ENCODE measurements at regions not wholly inside any gene's neighbourhood (a gene's known extent, or its start where the extent isn't known, plus 50 kb on each side); places are given as distances from the start of the nearest gene placed in this dataset.

DNA sequence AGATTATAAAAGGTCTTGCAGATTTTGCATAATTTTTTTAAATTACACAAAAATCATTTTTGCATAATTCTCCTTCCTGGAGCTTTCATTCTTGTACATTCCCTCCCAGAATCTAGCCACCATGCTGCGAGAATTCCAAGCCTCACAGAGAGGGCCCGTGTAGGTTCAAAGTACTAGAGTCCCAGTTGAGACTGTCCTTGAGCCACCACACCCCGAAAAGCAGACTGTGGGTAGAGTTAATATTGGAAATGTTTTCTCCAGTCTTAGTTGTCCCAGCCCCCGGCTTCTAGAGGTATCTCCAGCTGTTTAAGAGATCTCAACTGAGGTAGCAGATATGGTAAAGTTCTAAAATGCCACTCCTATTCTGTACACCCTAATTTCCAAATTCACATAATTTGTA is 407.3 kb upstream of the ANO3 start:
- Mint-ChIP-seq H3K36me3 (no peaks in the 10 kb centered on the region), H3K27ac (no peak overlapping the region), H3K4me3 (no peak overlapping the region), H3K9me3 (peaks cover 6 to 40% (median 8%) of the 10 kb centered on the region in 7 donors), H3K27me3 (no peaks in the 10 kb centered on the region), H3K4me1 (no peaks in the 10 kb centered on the region)
- H3K36me3 ChIP-seq (ENCODE audit: control insufficient read depth, insufficient read depth, low read length) = no peaks in the 10 kb centered on the region
- no peak overlapping the region for H3K27ac ChIP-seq (ENCODE audit: insufficient read depth, low read length, poor library complexity, severe bottlenecking)
- ATAC-seq (ENCODE audit: low read depth in 2 of 2) = no peak
- H3K27me3 ChIP-seq (ENCODE audit: control insufficient read depth, insufficient read depth, low read length) = no peaks in the 10 kb centered on the region
- DNase-seq = no peak
- peaks cover 2 to 11% of the 10 kb centered on the region in 2 experiments for H3K9me3 ChIP-seq (ENCODE audit: control insufficient read depth in 2 of 2, low read length in 2 of 2)
- H3K4me1 ChIP-seq (ENCODE audit: control insufficient read depth, insufficient read depth, low read length, poor library complexity, severe bottlenecking) = no peaks in the 10 kb centered on the region
- no peak overlapping the region for H3K4me3 ChIP-seq (ENCODE audit: low read depth, low read length)

- H3K4me3 ChIP-seq (ENCODE audit: low read depth, low read length) = no peak overlapping the region
- no peaks in the 10 kb centered on the region for H3K4me1 ChIP-seq (ENCODE audit: control insufficient read depth, insufficient read depth, low read length, poor library complexity, severe bottlenecking)
- ATAC-seq (ENCODE audit: low read depth in 2 of 2) (no peak), DNase-seq (no peak)
- Mint-ChIP-seq H3K36me3 (no peaks in the 10 kb centered on the region), H3K9me3 (peaks cover 6 to 34% (median 7%) of the 10 kb centered on the region in 7 donors), H3K27ac (no peak overlapping the region), H3K4me3 (no peak overlapping the region), H3K4me1 (no peaks in the 10 kb centered on the region), H3K27me3 (no peaks in the 10 kb centered on the region)
- H3K27ac ChIP-seq (ENCODE audit: insufficient read depth, low read length, poor library complexity, severe bottlenecking) = no peak overlapping the region
- H3K36me3 ChIP-seq (ENCODE audit: control insufficient read depth, insufficient read depth, low read length) = no peaks in the 10 kb centered on the region
- H3K9me3 ChIP-seq (ENCODE audit: control insufficient read depth in 2 of 2, low read length in 2 of 2) = peaks cover 2 to 4% of the 10 kb centered on the region in 2 experiments
- H3K27me3 ChIP-seq (ENCODE audit: control insufficient read depth, insufficient read depth, low read length) = no peaks in the 10 kb centered on the region
Measured at GRCh38 chr11:25925359-25925758, 406.6 kb upstream of the ANO3 start.

DNA sequence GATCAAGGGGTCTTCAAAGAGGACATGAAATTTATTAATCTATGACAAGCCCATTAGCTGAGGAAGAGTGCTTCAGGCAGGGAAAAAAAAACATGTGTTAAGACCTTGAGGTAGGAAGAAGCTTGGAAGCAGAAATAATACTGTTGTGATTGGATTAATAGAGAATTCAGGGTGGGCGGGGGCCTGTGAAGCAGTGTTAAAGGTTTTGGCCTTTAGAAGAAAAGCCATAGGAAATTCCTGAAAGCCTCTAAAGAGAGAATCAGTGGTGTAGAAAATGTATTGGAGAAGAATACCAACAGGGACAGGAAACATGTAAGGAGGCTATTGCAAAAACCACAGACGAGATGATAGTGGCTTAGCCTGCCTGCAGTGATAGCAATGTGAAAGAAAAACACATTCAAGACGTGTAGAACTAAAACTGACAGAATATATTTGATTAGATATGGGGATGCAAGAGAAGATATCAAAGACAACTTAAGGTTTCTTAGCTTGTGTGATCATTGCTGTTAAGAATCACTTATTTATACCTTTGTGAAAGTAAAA is 404.4 kb upstream of the ANO3 start:
- Histone ChIP-seq H3K36me3 (ENCODE audit: control insufficient read depth, insufficient read depth, low read length) (no peaks in the 10 kb centered on the region), H3K4me3 (ENCODE audit: low read depth, low read length) (no peak overlapping the region), H3K27ac (ENCODE audit: insufficient read depth, low read length, poor library complexity, severe bottlenecking) (no peak overlapping the region), H3K9me3 (ENCODE audit: control insufficient read depth in 2 of 2, low read length in 2 of 2) (peaks cover 0 to 2% of the 10 kb centered on the region in 2 experiments), H3K4me1 (ENCODE audit: control insufficient read depth, insufficient read depth, low read length, poor library complexity, severe bottlenecking) (no peaks in the 10 kb centered on the region), H3K27me3 (ENCODE audit: control insufficient read depth, insufficient read depth, low read length) (no peaks in the 10 kb centered on the region)
- DNase-seq (no peak), ATAC-seq (ENCODE audit: low read depth in 2 of 2) (no peak)
- no peak overlapping the region for H3K27ac Mint-ChIP-seq
- no peaks in the 10 kb centered on the region for H3K4me1 Mint-ChIP-seq
- no peaks in the 10 kb centered on the region for H3K36me3 Mint-ChIP-seq
- H3K4me3 Mint-ChIP-seq = no peak overlapping the region
- no peaks in the 10 kb centered on the region for H3K27me3 Mint-ChIP-seq
- H3K9me3 Mint-ChIP-seq = peaks cover 2 to 35% (median 8%) of the 10 kb centered on the region in 7 donors

- H3K4me3 Mint-ChIP-seq = no peak overlapping the region
- Histone ChIP-seq H3K27ac (ENCODE audit: insufficient read depth, low read length, poor library complexity, severe bottlenecking) (no peak overlapping the region), H3K36me3 (ENCODE audit: control insufficient read depth, insufficient read depth, low read length) (no peaks in the 10 kb centered on the region), H3K9me3 (ENCODE audit: control insufficient read depth in 2 of 2, low read length in 2 of 2) (peaks cover 0 to 2% of the 10 kb centered on the region in 2 experiments), H3K4me3 (ENCODE audit: low read depth, low read length) (no peak overlapping the region), H3K4me1 (ENCODE audit: control insufficient read depth, insufficient read depth, low read length, poor library complexity, severe bottlenecking) (no peaks in the 10 kb centered on the region), H3K27me3 (ENCODE audit: control insufficient read depth, insufficient read depth, low read length) (no peaks in the 10 kb centered on the region)
- peaks cover 2 to 32% (median 6%) of the 10 kb centered on the region in 7 donors for H3K9me3 Mint-ChIP-seq
- H3K27me3 Mint-ChIP-seq = no peaks in the 10 kb centered on the region
- no peaks in the 10 kb centered on the region for H3K4me1 Mint-ChIP-seq
- H3K27ac Mint-ChIP-seq = no peak overlapping the region
- no peak for DNase-seq
- no peak for ATAC-seq (ENCODE audit: low read depth in 2 of 2)
- H3K36me3 Mint-ChIP-seq = no peaks in the 10 kb centered on the region
Measured at GRCh38 chr11:25928076-25928475, 403.9 kb upstream of the ANO3 start.

GRCh38 chr11:25938952-25939351 is 393.0 kb upstream of the ANO3 start:
- no peak overlapping the region for H3K4me3 Mint-ChIP-seq
- H3K27me3 Mint-ChIP-seq = no peaks in the 10 kb centered on the region
- Histone ChIP-seq H3K27ac (ENCODE audit: insufficient read depth, low read length, poor library complexity, severe bottlenecking) (no peak overlapping the region), H3K9me3 (ENCODE audit: control insufficient read depth in 2 of 2, low read length in 2 of 2) (peaks cover 0 to 11% of the 10 kb centered on the region in 2 experiments), H3K4me3 (ENCODE audit: low read depth, low read length) (no peak overlapping the region), H3K36me3 (ENCODE audit: control insufficient read depth, insufficient read depth, low read length) (no peaks in the 10 kb centered on the region), H3K4me1 (ENCODE audit: control insufficient read depth, insufficient read depth, low read length, poor library complexity, severe bottlenecking) (no peaks in the 10 kb centered on the region), H3K27me3 (ENCODE audit: control insufficient read depth, insufficient read depth, low read length) (no peaks in the 10 kb centered on the region)
- no peak for DNase-seq
- H3K36me3 Mint-ChIP-seq = no peaks in the 10 kb centered on the region
- H3K9me3 Mint-ChIP-seq = peaks cover 0 to 15% (median 3%) of the 10 kb centered on the region in 7 donors
- ATAC-seq (ENCODE audit: low read depth in 2 of 2) = no peak
- H3K27ac Mint-ChIP-seq = no peak overlapping the region
- H3K4me1 Mint-ChIP-seq = no peaks in the 10 kb centered on the region

DNA sequence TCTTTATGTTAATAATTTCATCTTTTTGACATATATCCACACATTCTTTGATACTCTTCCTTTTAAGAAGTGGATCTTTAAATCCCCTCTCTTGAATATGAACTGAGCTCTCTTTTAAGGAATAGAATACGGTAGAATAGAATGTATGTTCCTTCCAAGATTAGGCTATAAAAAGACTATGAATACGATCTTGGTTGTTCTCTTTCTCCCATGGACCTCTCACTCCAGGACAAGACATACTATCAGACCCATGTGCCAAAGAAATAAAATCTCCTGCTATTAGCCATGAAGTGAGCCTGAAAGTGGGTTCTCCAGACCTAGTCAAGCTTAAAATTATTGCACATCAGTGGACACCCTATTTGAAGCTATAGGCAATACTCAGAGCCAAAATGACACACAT is 392.2 kb upstream of the ANO3 start:
- H3K9me3 Mint-ChIP-seq = peaks cover 0 to 15% (median 3%) of the 10 kb centered on the region in 7 donors
- Histone ChIP-seq H3K36me3 (ENCODE audit: control insufficient read depth, insufficient read depth, low read length) (no peaks in the 10 kb centered on the region), H3K4me3 (ENCODE audit: low read depth, low read length) (no peak overlapping the region)

GRCh38 chr11:25941353-25941752 is 390.6 kb upstream of the ANO3 start:
- no peak overlapping the region for H3K27ac Mint-ChIP-seq
- H3K9me3 Mint-ChIP-seq = peaks cover 0 to 11% (median 5%) of the 10 kb centered on the region in 7 donors
- no peak overlapping the region for H3K27ac ChIP-seq (ENCODE audit: insufficient read depth, low read length, poor library complexity, severe bottlenecking)
- H3K36me3 ChIP-seq (ENCODE audit: control insufficient read depth, insufficient read depth, low read length) = no peaks in the 10 kb centered on the region
- H3K27me3 Mint-ChIP-seq = no peaks in the 10 kb centered on the region
- no peak overlapping the region for H3K4me3 ChIP-seq (ENCODE audit: low read depth, low read length)
- H3K36me3 Mint-ChIP-seq = no peaks in the 10 kb centered on the region
- no peak for DNase-seq
- no peaks in the 10 kb centered on the region for H3K9me3 ChIP-seq (ENCODE audit: control insufficient read depth in 2 of 2, low read length in 2 of 2)
- no peaks in the 10 kb centered on the region for H3K4me1 ChIP-seq (ENCODE audit: control insufficient read depth, insufficient read depth, low read length, poor library complexity, severe bottlenecking)
- H3K4me1 Mint-ChIP-seq = no peaks in the 10 kb centered on the region
- H3K27me3 ChIP-seq (ENCODE audit: control insufficient read depth, insufficient read depth, low read length) = no peaks in the 10 kb centered on the region
- no peak for ATAC-seq (ENCODE audit: low read depth in 2 of 2)
- no peak overlapping the region for H3K4me3 Mint-ChIP-seq

More for the DNA sequence above, 392.2 kb upstream of the ANO3 start:
- H3K36me3 Mint-ChIP-seq = no peaks in the 10 kb centered on the region
- H3K4me1 Mint-ChIP-seq = no peaks in the 10 kb centered on the region
- Histone ChIP-seq H3K9me3 (ENCODE audit: control insufficient read depth in 2 of 2, low read length in 2 of 2) (peaks cover 0 to 6% of the 10 kb centered on the region in 2 experiments), H3K27me3 (ENCODE audit: control insufficient read depth, insufficient read depth, low read length) (no peaks in the 10 kb centered on the region), H3K4me1 (ENCODE audit: control insufficient read depth, insufficient read depth, low read length, poor library complexity, severe bottlenecking) (no peaks in the 10 kb centered on the region), H3K27ac (ENCODE audit: insufficient read depth, low read length, poor library complexity, severe bottlenecking) (no peak overlapping the region)
- DNase-seq (no peak), ATAC-seq (ENCODE audit: low read depth in 2 of 2) (no peak)
- H3K27me3 Mint-ChIP-seq = no peaks in the 10 kb centered on the region
- H3K27ac Mint-ChIP-seq = no peak overlapping the region
- no peak overlapping the region for H3K4me3 Mint-ChIP-seq

DNA sequence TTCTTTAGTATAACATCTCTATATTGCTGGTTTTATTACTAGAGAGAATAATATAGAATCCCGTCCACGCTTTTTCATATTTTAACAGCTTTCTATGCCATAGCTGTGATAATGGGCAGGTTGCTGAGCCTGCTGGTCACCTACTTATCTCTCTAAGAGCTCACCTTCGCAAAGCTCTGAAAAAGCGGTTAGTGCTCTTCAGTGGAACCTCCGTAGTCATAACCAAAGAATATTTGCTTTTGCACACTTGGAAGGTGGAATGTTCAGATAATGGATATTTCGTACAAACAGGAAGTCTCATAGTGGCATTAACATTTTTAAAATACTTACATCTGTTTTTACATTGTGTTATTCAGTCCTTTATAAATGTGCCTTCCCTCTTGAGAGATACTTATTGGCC is 388.9 kb upstream of the ANO3 start:
- peaks cover 0 to 16% (median 6%) of the 10 kb centered on the region in 7 donors for H3K9me3 Mint-ChIP-seq
- ATAC-seq (ENCODE audit: low read depth in 2 of 2) (no peak), DNase-seq (no peak)
- Histone ChIP-seq H3K27ac (ENCODE audit: insufficient read depth, low read length, poor library complexity, severe bottlenecking) (no peak overlapping the region), H3K36me3 (ENCODE audit: control insufficient read depth, insufficient read depth, low read length) (no peaks in the 10 kb centered on the region), H3K9me3 (ENCODE audit: control insufficient read depth in 2 of 2, low read length in 2 of 2) (no peaks in the 10 kb centered on the region), H3K4me3 (ENCODE audit: low read depth, low read length) (no peak overlapping the region), H3K27me3 (ENCODE audit: control insufficient read depth, insufficient read depth, low read length) (no peaks in the 10 kb centered on the region), H3K4me1 (ENCODE audit: control insufficient read depth, insufficient read depth, low read length, poor library complexity, severe bottlenecking) (no peaks in the 10 kb centered on the region)
- no peak overlapping the region for H3K27ac Mint-ChIP-seq
- H3K4me1 Mint-ChIP-seq = no peaks in the 10 kb centered on the region
- no peaks in the 10 kb centered on the region for H3K36me3 Mint-ChIP-seq
- H3K4me3 Mint-ChIP-seq = no peak overlapping the region
- no peaks in the 10 kb centered on the region for H3K27me3 Mint-ChIP-seq

All from CD4-positive, CD25-positive, alpha-beta regulatory T cell (primary cell).